ENCODE measurements at regions not wholly inside any gene's neighbourhood (a gene's known extent, or its start where the extent isn't known, plus 50 kb on each side); places are given as distances from the start of the nearest gene placed in this dataset.

GRCh38 chr5:54927097-54927746, 58.2 kb downstream of the ESM1 start:
- no peak for DNase-seq (ENCODE audit: low read depth)

GRCh38 chr5:54924487-54924886, 60.9 kb downstream of the ESM1 start:
- no peak for DNase-seq (ENCODE audit: low read depth)

- DNase-seq (ENCODE audit: low read depth) = no peak
Observed at GRCh38 chr5:54917323-54917722, 68.1 kb downstream of the ESM1 start.

GRCh38 chr5:54915466-54916027, 69.8 kb downstream of the ESM1 start:
- DNase-seq (ENCODE audit: low read depth) = no peak

GRCh38 chr5:54912021-54912420, 73.4 kb downstream of the ESM1 start:
- no peak for DNase-seq (ENCODE audit: low read depth)

GRCh38 chr5:54909911-54910870, 75.2 kb downstream of the ESM1 start:
- no peak for DNase-seq (ENCODE audit: low read depth)

- no peak for DNase-seq (ENCODE audit: low read depth)
Observed at GRCh38 chr5:54908774-54909525, 76.4 kb downstream of the ESM1 start.

- DNase-seq (ENCODE audit: low read depth) = peak; percentile 68
Observed at GRCh38 chr5:54905942-54906537, 79.4 kb downstream of the ESM1 start.

GRCh38 chr5:54905246-54905795, 80.1 kb downstream of the ESM1 start:
- DNase-seq (ENCODE audit: low read depth) = no peak

- DNase-seq (ENCODE audit: low read depth) = peak; percentile 41
Observed at GRCh38 chr5:54904425-54904824, 81.0 kb downstream of the ESM1 start.

GRCh38 chr5:54902791-54903473, 82.5 kb downstream of the ESM1 start:
- no peak for DNase-seq (ENCODE audit: low read depth)

- DNase-seq (ENCODE audit: low read depth) = peak; percentile 56
Observed at GRCh38 chr5:54900984-54901725, 84.2 kb downstream of the ESM1 start.

GRCh38 chr5:54897001-54897400, 88.4 kb downstream of the ESM1 start:
- DNase-seq (ENCODE audit: low read depth) = no peak

GRCh38 chr5:54895816-54896341, 89.5 kb downstream of the ESM1 start:
- peak; percentile 43 for DNase-seq (ENCODE audit: low read depth)

GRCh38 chr5:54894957-54895815, 90.2 kb downstream of the ESM1 start:
- DNase-seq (ENCODE audit: low read depth) = no peak

- DNase-seq (ENCODE audit: low read depth) = no peak
Observed at GRCh38 chr5:54889826-54890225, 95.6 kb downstream of the ESM1 start.

GRCh38 chr5:54887663-54888062, 97.7 kb downstream of the ESM1 start:
- no peak for DNase-seq (ENCODE audit: low read depth)

GRCh38 chr5:54886866-54887265, 98.5 kb downstream of the ESM1 start:
- no peak for DNase-seq (ENCODE audit: low read depth)

GRCh38 chr5:54885636-54886035, 99.8 kb downstream of the ESM1 start:
- no peak for DNase-seq (ENCODE audit: low read depth)

Data from fibroblast of the conjunctiva (primary cell).